ENCODE measurements at regions not wholly inside any gene's neighbourhood (a gene's known extent, or its start where the extent isn't known, plus 50 kb on each side); places are given as distances from the start of the nearest gene placed in this dataset.

GRCh38 chrX:110531873-110532580 is 173.4 kb downstream of the RTL9 start:
- TF ChIP-seq ZNF83 (CRISPR knock-in tag; IDR thresholded peaks at IDR 0.05; ENCODE audit: borderline replicate concordance) (no peak), ZNF468 (CRISPR knock-in tag; IDR thresholded peaks at IDR 0.05) (no peak), ARID3A (IDR thresholded peaks at IDR 0.05; ENCODE audit: low read depth, low read length) (no peak), IRF9 (CRISPR knock-in tag; IDR thresholded peaks at IDR 0.05; ENCODE audit: borderline replicate concordance) (no peak), ZNF788 (CRISPR knock-in tag; IDR thresholded peaks at IDR 0.05; ENCODE audit: borderline replicate concordance) (no peak), THYN1 (CRISPR knock-in tag; IDR thresholded peaks at IDR 0.05; ENCODE audit: borderline replicate concordance, low read depth) (no peak), ZNF276 (CRISPR knock-in tag; IDR thresholded peaks at IDR 0.05; ENCODE audit: low read depth) (no peak), ZNF44 (CRISPR knock-in tag; IDR thresholded peaks at IDR 0.05) (no peak), ZNF766 (CRISPR knock-in tag; IDR thresholded peaks at IDR 0.05; ENCODE audit: borderline replicate concordance) (no peak), MAFK (conservative IDR thresholded peaks at IDR 0.05 in 1 of 2, IDR thresholded peaks at IDR 0.05 in 1 of 2; ENCODE audit: low read length in 2 of 2) (no peak), BATF2 (CRISPR knock-in tag; IDR thresholded peaks at IDR 0.05) (no peak)
- ChIA-PET CTCF (ENCODE audit: low intra/inter-chr PET ratio, low total read pairs) (no interaction called here), POLR2A (no interaction called here)
- no peak for DNase-seq (ENCODE audit: low spot score)
- Histone ChIP-seq H3K27ac (ENCODE audit: extremely low read length, insufficient read depth, low read length) (no peak overlapping the region), H3K4me3 (replicated peaks in 1 of 3; ENCODE audit: insufficient read depth in 1 of 3, low read depth in 2 of 3, low read length in 3 of 3) (no peak overlapping the region), H2AFZ (ENCODE audit: low read length) (no peak overlapping the region), H3K36me3 (replicated peaks in 1 of 2; ENCODE audit: control insufficient read depth in 1 of 2, insufficient read depth in 2 of 2, low read length in 2 of 2) (no peaks in the 10 kb centered on the region), H4K20me1 (ENCODE audit: insufficient read depth, low read length) (no peaks in the 10 kb centered on the region), H3K79me2 (ENCODE audit: insufficient read depth, low read length) (no peaks in the 10 kb centered on the region), H3K9me3 (ENCODE audit: low read length) (no peaks in the 10 kb centered on the region), H3K27me3 (ENCODE audit: control insufficient read depth in 1 of 2, insufficient read depth in 2 of 2, low read length in 2 of 2) (no peaks in the 10 kb centered on the region), H3K4me2 (ENCODE audit: low read depth, low read length) (no peak overlapping the region), H3K9ac (ENCODE audit: insufficient read depth, low read depth, low read length) (no peak overlapping the region), H3K4me1 (ENCODE audit: insufficient read depth, low read length) (no peaks in the 10 kb centered on the region)
- intact Hi-C loops (cut with micrococcal nuclease; ENCODE audit: unreplicated experiment) (no loop called here), in situ Hi-C loops (cut with HindIII; ENCODE audit: extremely low pct_ligation_motif_present, low pct_unique_long_range_greater_than_20kb) (no loop called here)
- BruUV-seq (replicated peaks), result no TSS peak
- ATAC-seq, result no peak
- WGBS (ENCODE audit: low lambda C conversion rate), result 0% methylated on average over 2 of the region's 2 CpGs
- FAIRE-seq, result no peak

All from HepG2 (cell line).